Neural cell (in vitro differentiated cells): ENCODE measurements at regions not wholly inside any gene's neighbourhood (a gene's known extent, or its start where the extent isn't known, plus 50 kb on each side); places are given as distances from the start of the nearest gene placed in this dataset.

Experiments
- H2AFZ ChIP-seq: fragments of 200-600, 300-800 bp; sonication (generic), shearing (Covaris generic); 2 replicates; pipeline ENCODE4 v1.6.0; 2014; ENCODE audit warnings: low read depth, mild to moderate bottlenecking, antibody characterized with exemption, low read length, moderate library complexity
- H3F3A ChIP-seq: fragments of 200-600 bp; shearing (Covaris generic); 2 replicates; pipeline ENCODE4 v1.6.1; 2016; ENCODE audit warnings: mild to moderate bottlenecking, moderate library complexity, mixed read lengths, antibody characterized with exemption, low read length; ENCODE audit not compliant: insufficient read depth, poor library complexity, severe bottlenecking
- H3K27ac ChIP-seq: fragments of 200-600, 300-800 bp; sonication (generic), shearing (Covaris generic); 2 replicates; pipeline ENCODE4 v1.5.1; 2014; ENCODE audit warnings: mild to moderate bottlenecking, low read length, moderate library complexity
- H3K27me3 ChIP-seq: fragments of 300-800, 200-600 bp; sonication (generic), shearing (Covaris generic); 2 replicates; pipeline ENCODE4 v1.6.0; 2014; ENCODE audit warnings: mild to moderate bottlenecking, low read depth, low read length, moderate library complexity; ENCODE audit not compliant: insufficient read depth
- H3K36me3 ChIP-seq: fragments of 300-800, 200-600 bp; sonication (generic), shearing (Covaris generic); 2 replicates; pipeline ENCODE4 v1.5.1; 2014; ENCODE audit warnings: mild to moderate bottlenecking, antibody characterized with exemption, low read length, moderate library complexity; ENCODE audit not compliant: insufficient read depth
- H3K4me2 ChIP-seq: fragments of 300-800, 200-600 bp; sonication (generic), shearing (Covaris generic); 2 replicates; pipeline ENCODE4 v1.6.0; 2014; ENCODE audit warnings: mild to moderate bottlenecking, low read length
- H3K4me3 ChIP-seq: fragments of 300-800, 200-600 bp; sonication (generic), shearing (Covaris generic); 2 replicates; pipeline ENCODE4 v1.5.1; 2014; ENCODE audit warnings: mild to moderate bottlenecking, low read length, moderate library complexity
- H3K79me2 ChIP-seq: fragments of 200-600 bp; shearing (Covaris generic); replicated peaks from 2 replicates; pipeline ENCODE4 v1.6.0; 2014; ENCODE audit warnings: mild to moderate bottlenecking, low read length, moderate library complexity; ENCODE audit not compliant: insufficient read depth
- H3K9ac ChIP-seq: fragments of 300-800, 200-600 bp; sonication (generic), shearing (Covaris generic); 2 replicates; pipeline ENCODE4 v1.6.1; 2016; ENCODE audit warnings: mild to moderate bottlenecking, low read length, mixed read lengths
- H3K9me2 ChIP-seq: fragments of 200-600 bp; shearing (Covaris generic); 2 replicates; pipeline ENCODE4 v1.6.1; 2016; ENCODE audit warnings: mild to moderate bottlenecking, low read length, mixed read lengths; ENCODE audit not compliant: insufficient read depth
- H3K9me3 ChIP-seq: fragments of 200-600, 300-800 bp; sonication (generic), shearing (Covaris generic); 2 replicates; pipeline ENCODE4 v1.6.1; 2016; ENCODE audit warnings: mild to moderate bottlenecking, mixed run types, low read length, moderate library complexity, mixed read lengths
- H4K20me1 ChIP-seq: fragments of 200-600 bp; shearing (Covaris generic); 2 replicates; pipeline ENCODE4 v1.6.1; 2016; ENCODE audit warnings: mild to moderate bottlenecking, mixed run types; ENCODE audit not compliant: insufficient read depth
- EP300 ChIP-seq: fragments of 450-650 bp; conservative IDR thresholded peaks from 2 replicates; pipeline ENCODE4 v1.6.1; 2014; ENCODE audit warnings: antibody characterized with exemption, mild to moderate bottlenecking, moderate library complexity; ENCODE audit not compliant: poor library complexity, severe bottlenecking
- EZH2 ChIP-seq: fragments of 200-600, 300-800 bp; shearing (Covaris generic), sonication (generic); IDR thresholded peaks from 2 replicates; pipeline ENCODE4 v1.6.1; 2014; ENCODE audit warnings: antibody characterized with exemption, low read length, borderline replicate concordance, mild to moderate bottlenecking; ENCODE audit not compliant: insufficient read depth, poor library complexity, severe bottlenecking
- MXI1 ChIP-seq: fragments of 450-650 bp; conservative IDR thresholded peaks from 2 replicates; pipeline ENCODE4 v1.6.1; 2014; ENCODE audit warnings: antibody characterized with exemption, mild to moderate bottlenecking; ENCODE audit not compliant: poor library complexity, severe bottlenecking
- POLR2AphosphoS5 ChIP-seq: IDR thresholded peaks from 2 replicates; pipeline ENCODE4 v1.6.1; 2012
- RAD21 ChIP-seq: fragments of 450-650 bp; conservative IDR thresholded peaks from 2 replicates; pipeline ENCODE4 v1.6.1; 2014; ENCODE audit warnings: antibody characterized with exemption, mild to moderate bottlenecking, moderate library complexity
- SMC3 ChIP-seq: fragments of 450-650 bp; conservative IDR thresholded peaks from 2 replicates; pipeline ENCODE4 v1.6.1; 2014; ENCODE audit warnings: antibody characterized with exemption, mild to moderate bottlenecking, moderate library complexity; ENCODE audit not compliant: poor library complexity
- TAF1 ChIP-seq: IDR thresholded peaks from 2 replicates; pipeline ENCODE4 v1.6.1; 2012; ENCODE audit warnings: low read depth
- TF ChIP-seq, protein P1 (sequence below): fragments of 450-650 bp; IDR thresholded peaks from 2 replicates; pipeline ENCODE4 v1.5.1; 2014; ENCODE audit warnings: antibody characterized with exemption, mild to moderate bottlenecking, moderate library complexity; ENCODE audit not compliant: poor library complexity, severe bottlenecking
- TF ChIP-seq, protein P2 (sequence below): IDR thresholded peaks from 2 replicates; pipeline ENCODE4 v1.6.1; 2012; ENCODE audit warnings: borderline replicate concordance

DNA sequence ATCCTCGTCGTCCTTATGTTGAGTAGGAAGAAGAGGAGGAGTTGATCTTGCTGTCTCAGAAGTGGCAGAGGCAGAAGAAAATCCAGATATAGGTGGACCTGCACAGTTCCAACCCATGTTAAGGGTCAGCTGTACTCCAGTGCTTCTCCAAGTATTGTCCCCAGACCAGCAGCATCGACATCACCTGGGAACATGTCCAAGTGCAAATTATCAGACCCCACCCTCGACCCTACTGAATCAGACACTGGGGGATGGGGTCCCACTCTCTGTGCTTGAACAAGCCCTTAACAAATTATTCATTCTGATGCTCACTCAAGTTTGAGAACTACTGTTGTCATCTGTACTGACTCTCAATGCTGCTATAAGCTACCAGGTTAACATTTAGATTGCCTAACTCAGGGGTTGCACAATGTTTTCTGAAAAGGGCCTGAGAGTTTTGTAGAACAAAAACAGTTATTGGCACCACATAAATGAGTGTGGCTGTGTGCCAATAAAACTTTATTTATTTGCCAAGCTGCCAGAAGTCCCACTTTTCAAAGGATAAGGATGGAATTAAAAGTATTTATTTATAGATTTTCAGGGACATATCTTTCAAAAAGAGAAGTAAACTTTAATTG, 226.7 kb upstream of the IPO5 start:
- H2AFZ ChIP-seq, result no peak overlapping the region

DNA sequence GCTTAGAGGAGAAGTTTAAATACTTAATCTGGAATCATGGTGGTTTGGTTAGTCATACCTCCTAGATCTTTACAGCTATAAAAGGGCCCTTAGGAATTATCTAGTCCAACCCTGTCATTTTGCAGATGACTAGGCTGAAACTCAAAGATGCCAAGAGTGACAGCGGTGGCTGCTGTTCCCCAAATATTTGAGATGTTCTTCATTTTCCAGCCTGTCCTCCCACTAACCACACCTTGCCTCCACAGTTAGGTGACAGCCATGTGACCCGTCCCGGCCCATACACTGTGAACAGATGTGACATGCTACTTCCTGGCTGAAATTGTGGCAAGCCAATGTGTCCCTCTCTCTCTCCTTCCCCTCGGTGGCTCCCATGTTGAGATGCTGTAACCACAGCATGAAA, 225.5 kb upstream of the IPO5 start:
- Histone ChIP-seq H3K4me2 (no peak overlapping the region), H3K9me3 (no peaks in the 10 kb centered on the region), H3K4me3 (no peak overlapping the region), H3K9me2 (no peaks in the 10 kb centered on the region), H3F3A (no peaks in the 10 kb centered on the region), H2AFZ (no peak overlapping the region), H3K27ac (no peak overlapping the region), H3K79me2 (no peaks in the 10 kb centered on the region), H3K36me3 (no peaks in the 10 kb centered on the region), H3K9ac (no peak overlapping the region), H3K27me3 (no peaks in the 10 kb centered on the region), H4K20me1 (no peaks in the 10 kb centered on the region)
- no peak for TF ChIP-seq EP300
- TF ChIP-seq TAF1, result no peak
- TF ChIP-seq, protein P1, sequence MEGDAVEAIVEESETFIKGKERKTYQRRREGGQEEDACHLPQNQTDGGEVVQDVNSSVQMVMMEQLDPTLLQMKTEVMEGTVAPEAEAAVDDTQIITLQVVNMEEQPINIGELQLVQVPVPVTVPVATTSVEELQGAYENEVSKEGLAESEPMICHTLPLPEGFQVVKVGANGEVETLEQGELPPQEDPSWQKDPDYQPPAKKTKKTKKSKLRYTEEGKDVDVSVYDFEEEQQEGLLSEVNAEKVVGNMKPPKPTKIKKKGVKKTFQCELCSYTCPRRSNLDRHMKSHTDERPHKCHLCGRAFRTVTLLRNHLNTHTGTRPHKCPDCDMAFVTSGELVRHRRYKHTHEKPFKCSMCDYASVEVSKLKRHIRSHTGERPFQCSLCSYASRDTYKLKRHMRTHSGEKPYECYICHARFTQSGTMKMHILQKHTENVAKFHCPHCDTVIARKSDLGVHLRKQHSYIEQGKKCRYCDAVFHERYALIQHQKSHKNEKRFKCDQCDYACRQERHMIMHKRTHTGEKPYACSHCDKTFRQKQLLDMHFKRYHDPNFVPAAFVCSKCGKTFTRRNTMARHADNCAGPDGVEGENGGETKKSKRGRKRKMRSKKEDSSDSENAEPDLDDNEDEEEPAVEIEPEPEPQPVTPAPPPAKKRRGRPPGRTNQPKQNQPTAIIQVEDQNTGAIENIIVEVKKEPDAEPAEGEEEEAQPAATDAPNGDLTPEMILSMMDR, result no peak
- no peak for TF ChIP-seq EZH2
- no peak for TF ChIP-seq RAD21
- no peak for TF ChIP-seq POLR2AphosphoS5
- TF ChIP-seq SMC3, result no peak
- TF ChIP-seq, protein P2, sequence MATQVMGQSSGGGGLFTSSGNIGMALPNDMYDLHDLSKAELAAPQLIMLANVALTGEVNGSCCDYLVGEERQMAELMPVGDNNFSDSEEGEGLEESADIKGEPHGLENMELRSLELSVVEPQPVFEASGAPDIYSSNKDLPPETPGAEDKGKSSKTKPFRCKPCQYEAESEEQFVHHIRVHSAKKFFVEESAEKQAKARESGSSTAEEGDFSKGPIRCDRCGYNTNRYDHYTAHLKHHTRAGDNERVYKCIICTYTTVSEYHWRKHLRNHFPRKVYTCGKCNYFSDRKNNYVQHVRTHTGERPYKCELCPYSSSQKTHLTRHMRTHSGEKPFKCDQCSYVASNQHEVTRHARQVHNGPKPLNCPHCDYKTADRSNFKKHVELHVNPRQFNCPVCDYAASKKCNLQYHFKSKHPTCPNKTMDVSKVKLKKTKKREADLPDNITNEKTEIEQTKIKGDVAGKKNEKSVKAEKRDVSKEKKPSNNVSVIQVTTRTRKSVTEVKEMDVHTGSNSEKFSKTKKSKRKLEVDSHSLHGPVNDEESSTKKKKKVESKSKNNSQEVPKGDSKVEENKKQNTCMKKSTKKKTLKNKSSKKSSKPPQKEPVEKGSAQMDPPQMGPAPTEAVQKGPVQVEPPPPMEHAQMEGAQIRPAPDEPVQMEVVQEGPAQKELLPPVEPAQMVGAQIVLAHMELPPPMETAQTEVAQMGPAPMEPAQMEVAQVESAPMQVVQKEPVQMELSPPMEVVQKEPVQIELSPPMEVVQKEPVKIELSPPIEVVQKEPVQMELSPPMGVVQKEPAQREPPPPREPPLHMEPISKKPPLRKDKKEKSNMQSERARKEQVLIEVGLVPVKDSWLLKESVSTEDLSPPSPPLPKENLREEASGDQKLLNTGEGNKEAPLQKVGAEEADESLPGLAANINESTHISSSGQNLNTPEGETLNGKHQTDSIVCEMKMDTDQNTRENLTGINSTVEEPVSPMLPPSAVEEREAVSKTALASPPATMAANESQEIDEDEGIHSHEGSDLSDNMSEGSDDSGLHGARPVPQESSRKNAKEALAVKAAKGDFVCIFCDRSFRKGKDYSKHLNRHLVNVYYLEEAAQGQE, result no peak
- no peak for TF ChIP-seq MXI1

More for the DNA sequence above, 226.7 kb upstream of the IPO5 start:
- H3K79me2 ChIP-seq, result no peaks in the 10 kb centered on the region
- no peaks in the 10 kb centered on the region for H3K36me3 ChIP-seq
- H3K9me2 ChIP-seq, result no peaks in the 10 kb centered on the region
- H3F3A ChIP-seq, result no peaks in the 10 kb centered on the region
- H4K20me1 ChIP-seq, result no peaks in the 10 kb centered on the region
- H3K9ac ChIP-seq, result no peak overlapping the region
- no peaks in the 10 kb centered on the region for H3K9me3 ChIP-seq
- H3K4me3 ChIP-seq, result no peak overlapping the region
- H3K27me3 ChIP-seq, result no peaks in the 10 kb centered on the region
- H3K4me2 ChIP-seq, result no peak overlapping the region
- TF ChIP-seq MXI1, result no peak
- TF ChIP-seq RAD21, result no peak
- TF ChIP-seq, protein P1, result no peak
- no peak for TF ChIP-seq EZH2
- TF ChIP-seq, protein P2, result no peak
- TF ChIP-seq EP300, result no peak
- TF ChIP-seq SMC3, result no peak
- TF ChIP-seq POLR2AphosphoS5, result no peak
- TF ChIP-seq TAF1, result no peak
- no peak overlapping the region for H3K27ac ChIP-seq
